GM12864 (cell line): ENCODE measurements at regions not wholly inside any gene's neighbourhood (a gene's known extent, or its start where the extent isn't known, plus 50 kb on each side); places are given as distances from the start of the nearest gene placed in this dataset.

Source experiments
- DNase-seq: peaks from one replicate; pipeline ENCODE4 v3.0.0-alpha.2; 2011; ENCODE audit warnings: low read depth
- H3K4me3 ChIP-seq: 2 replicates; pipeline ENCODE4 v1.5.1; 2011; ENCODE audit warnings: mild to moderate bottlenecking, low read depth, low read length, control low read depth
- TF ChIP-seq, protein P1 (sequence below): IDR thresholded peaks from 2 replicates; pipeline ENCODE4 v1.5.1; 2011; ENCODE audit warnings: low read depth, mild to moderate bottlenecking, moderate library complexity, low read length, control low read depth, inconsistent platforms; ENCODE audit errors: missing control alignments

DNA sequence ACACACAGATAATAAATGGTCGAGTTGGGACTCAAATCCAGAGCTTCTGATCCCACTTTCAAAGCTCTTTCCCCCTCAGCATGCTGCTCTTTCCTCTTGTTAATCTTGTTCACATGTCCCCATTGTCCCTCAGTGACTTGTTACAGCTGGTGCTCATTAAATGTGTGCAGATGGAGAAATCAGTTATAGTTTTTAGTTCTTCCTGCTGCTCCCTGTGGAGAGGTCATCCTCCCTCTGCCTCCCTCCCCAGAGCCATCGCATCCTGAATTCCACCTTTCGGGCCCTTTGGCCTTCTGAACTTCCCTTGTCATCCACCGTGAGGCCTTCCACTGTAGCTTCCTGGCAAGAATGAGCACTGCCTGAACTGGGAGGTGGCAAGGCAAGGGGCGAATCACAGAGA, 179.6 kb downstream of the WSCD1 start:
- no peak overlapping the region for H3K4me3 ChIP-seq
- TF ChIP-seq, protein P1, sequence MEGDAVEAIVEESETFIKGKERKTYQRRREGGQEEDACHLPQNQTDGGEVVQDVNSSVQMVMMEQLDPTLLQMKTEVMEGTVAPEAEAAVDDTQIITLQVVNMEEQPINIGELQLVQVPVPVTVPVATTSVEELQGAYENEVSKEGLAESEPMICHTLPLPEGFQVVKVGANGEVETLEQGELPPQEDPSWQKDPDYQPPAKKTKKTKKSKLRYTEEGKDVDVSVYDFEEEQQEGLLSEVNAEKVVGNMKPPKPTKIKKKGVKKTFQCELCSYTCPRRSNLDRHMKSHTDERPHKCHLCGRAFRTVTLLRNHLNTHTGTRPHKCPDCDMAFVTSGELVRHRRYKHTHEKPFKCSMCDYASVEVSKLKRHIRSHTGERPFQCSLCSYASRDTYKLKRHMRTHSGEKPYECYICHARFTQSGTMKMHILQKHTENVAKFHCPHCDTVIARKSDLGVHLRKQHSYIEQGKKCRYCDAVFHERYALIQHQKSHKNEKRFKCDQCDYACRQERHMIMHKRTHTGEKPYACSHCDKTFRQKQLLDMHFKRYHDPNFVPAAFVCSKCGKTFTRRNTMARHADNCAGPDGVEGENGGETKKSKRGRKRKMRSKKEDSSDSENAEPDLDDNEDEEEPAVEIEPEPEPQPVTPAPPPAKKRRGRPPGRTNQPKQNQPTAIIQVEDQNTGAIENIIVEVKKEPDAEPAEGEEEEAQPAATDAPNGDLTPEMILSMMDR, result no peak
- DNase-seq, result no peak

DNA sequence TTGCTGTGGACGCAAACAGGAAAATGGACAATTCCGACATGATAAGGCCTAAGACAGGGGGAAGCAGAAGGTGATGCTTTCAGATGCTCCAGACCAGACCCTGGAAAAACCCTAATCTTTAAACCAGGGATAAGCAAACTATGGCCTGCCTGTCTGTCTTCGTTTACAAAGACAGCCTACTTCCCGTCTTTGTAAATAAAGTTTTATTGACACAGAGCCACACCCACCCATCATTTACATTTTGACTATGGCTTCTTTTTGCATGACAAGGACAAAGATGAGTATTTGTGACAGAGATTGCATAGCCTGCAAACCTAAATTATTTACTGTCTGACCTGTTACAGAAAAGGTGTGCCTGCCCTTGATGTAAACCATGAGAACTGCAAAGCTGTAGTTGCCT, 177.9 kb downstream of the WSCD1 start:
- DNase-seq, result no peak
- no peak overlapping the region for H3K4me3 ChIP-seq
- TF ChIP-seq, protein P1, result no peak

DNA sequence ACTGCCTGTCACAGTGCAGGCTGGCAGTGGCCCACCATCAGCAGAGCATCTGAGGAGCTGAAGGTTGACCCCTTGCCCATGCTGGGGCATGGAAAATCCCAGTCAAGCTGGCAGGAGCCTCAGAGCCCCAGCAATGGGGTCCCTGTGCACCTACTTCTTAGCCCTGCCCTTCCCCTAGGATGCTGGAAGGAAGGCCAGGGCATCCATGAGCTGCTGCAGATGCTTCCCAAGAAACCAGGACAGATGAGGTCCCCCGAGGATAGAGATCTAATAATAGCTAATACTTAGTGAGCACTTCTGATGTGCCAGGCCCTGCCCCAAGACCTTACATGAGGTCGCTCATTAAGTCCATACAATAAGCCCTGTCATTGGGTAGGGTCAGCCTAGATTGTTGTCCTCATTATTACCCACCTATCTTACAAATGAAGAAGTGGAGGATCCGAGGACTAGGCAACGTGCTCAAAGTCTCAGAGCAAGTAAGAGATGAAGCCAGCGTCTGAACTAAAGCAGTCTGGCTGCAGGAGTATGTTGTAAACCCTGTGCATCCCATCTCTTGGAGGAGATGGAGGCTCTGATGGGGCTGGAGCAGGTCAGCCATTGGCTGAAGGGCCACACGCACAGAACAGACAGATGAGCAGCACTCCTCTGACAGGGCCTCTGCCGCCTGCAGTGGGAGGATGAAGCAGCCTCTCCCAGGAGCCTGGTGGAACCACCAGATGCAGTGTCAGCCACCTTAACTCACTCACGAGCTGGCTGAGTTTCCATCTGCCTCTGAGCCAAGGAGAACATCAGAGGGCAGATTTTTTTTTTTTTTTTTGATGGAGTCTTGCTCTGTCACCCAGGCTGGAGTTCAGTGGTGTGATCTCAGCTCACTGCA, 175.4 kb downstream of the WSCD1 start:
- DNase-seq, result no peak
- TF ChIP-seq, protein P1, result no peak
- no peak overlapping the region for H3K4me3 ChIP-seq

DNA sequence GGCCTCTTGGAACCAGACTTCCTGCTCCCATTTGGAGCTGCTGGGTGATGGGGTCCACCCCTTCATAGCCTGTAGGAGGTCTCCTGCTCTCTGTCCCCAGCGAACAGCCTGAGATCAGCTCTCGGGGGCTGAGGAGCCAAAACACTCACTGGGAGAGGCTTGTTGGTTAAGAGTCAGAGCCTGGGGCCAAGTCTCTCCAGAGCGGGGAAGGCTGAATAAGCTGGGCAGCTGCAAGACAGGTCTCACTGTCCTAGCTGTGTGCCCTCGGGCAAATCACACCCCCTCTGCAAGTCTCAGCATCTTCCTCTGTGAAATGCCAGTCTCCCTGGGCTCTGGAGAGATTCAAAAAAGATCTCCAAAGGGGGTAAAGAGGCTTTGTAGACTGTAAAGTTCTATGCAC, 174.6 kb downstream of the WSCD1 start:
- DNase-seq, result no peak
- H3K4me3 ChIP-seq, result no peak overlapping the region
- TF ChIP-seq, protein P1, result no peak

DNA sequence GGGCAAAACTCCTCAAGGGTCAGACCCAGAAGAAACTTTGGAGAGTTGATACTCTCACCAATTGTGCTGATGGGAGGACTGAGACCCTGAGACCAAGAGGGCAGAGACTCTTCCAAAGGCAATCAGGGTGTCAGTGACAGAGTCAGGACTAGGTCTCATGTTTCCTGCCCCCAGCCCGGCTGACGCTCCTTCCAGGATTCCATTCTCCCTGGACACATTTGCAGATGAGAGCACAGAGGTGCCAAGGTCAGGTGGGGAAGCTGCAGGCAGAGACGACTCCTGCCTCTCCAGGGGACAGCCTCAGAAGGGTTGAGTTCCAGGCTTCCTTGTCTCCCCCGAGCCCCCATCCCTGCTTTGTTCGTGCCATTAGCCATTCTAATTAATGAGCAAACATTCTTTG, 174.1 kb downstream of the WSCD1 start:
- H3K4me3 ChIP-seq, result no peak overlapping the region
- DNase-seq, result no peak
- TF ChIP-seq, protein P1, result no peak

DNA sequence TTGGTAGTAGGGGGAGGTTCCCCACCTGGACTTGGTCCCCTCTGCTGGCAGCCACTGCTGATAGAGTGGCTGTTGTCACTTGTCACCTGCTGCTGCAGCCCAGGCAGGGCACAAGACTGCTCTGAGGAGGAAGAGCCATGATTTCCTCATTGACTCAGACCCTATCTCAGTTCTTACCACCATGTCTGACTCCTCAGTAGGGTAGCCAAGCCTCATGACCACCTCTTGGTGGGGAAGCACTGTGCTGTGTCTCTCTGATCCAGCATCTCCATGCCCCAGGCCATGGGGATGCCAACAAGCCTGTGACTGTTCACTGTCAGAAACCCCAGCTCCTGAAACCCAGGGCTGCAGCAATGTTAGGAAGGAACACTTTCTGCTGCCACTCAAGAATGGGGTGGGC, 173.0 kb downstream of the WSCD1 start:
- no peak overlapping the region for H3K4me3 ChIP-seq
- TF ChIP-seq, protein P1, result no peak
- DNase-seq, result no peak

DNA sequence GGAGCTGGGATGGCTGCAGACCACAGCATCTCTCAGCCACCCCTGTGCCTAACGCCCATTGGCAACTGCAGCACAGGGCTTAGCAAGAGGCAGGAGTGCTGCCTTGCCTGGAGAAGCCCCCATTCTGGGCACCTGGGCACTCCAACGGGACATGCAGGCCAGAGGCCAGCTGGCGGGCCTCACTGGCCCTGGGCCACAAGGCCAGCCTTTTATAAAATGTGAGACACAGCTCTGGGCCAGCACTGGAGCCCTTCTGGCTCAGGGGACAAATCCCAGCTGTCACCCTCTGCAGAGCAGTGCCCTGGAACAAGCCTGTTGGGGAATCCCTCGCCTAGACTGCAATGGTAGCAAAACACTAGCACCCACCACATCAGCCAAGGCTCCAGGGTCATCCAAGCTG, 171.8 kb downstream of the WSCD1 start:
- TF ChIP-seq, protein P1, result no peak
- no peak overlapping the region for H3K4me3 ChIP-seq
- no peak for DNase-seq
